ENCODE measurements at regions not wholly inside any gene's neighbourhood (a gene's known extent, or its start where the extent isn't known, plus 50 kb on each side); places are given as distances from the start of the nearest gene placed in this dataset.
"Not testable (repeated sequence)": the region's sequence is repeated elsewhere in the genome, so short reads cannot be mapped to it uniquely, and the experiment has no call there.

- DNase-seq, result no peak
Measured at GRCh38 chr2:7094231-7094741, 177.1 kb downstream of the RNF144A start.

DNA sequence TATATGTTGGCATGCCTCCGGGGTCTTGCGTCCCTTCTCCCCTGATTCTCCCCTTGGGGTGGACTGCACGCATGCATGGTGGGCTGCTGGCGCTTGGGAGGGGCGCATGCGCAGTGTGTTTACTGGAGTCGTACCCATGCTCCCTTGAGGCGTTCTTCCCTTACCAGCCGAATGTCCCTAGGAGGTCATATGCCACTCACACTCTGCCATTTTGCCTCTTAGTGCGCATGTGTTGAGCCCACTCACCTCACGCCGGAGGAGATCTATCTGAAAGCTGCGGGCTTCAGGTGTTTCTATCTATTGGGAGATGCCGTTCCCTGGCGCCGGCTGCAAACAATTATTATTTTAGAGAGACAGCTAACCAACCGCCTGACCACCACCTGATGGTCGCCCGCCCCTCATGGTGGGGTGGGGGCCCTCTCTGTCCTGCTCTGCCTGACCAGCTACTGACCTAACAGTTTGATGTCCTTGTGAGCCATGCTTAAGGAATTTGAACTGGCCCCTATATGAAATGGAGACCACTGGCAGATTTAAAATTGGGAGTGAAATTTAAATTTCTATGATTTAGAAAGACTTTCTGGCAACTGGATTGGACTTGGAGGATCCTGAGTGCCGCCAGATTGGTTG, 179.6 kb downstream of the RNF144A start:
- DNase-seq, result no peak

- DNase-seq, result peak; percentile 81
Measured at GRCh38 chr2:7097353-7097895, 180.2 kb downstream of the RNF144A start.

DNA sequence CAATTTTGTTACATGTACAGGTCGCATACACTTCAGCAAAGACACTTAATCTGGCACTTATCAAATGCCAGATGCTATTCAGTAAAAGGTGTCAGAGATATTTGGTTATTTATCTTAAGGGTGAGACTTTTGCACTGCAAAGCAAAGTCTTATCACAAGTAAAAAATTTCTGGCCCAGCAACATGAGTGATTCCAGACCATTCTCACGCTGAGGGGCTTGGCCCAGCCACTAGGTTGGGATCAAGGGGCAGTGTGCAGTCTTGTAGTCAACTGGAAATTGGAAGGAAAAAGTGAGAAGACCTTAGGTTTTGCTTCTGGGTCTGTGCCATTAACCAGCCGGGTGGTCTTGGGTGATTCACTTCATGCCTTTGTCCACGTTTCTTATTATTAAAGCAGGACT, 181.6 kb downstream of the RNF144A start:
- DNase-seq, result no peak

- not testable (repeated sequence) for DNase-seq
Measured at GRCh38 chr2:7099687-7100086, 182.5 kb downstream of the RNF144A start.

- DNase-seq, result peak; percentile 88
Measured at GRCh38 chr2:7102826-7103225, 185.6 kb downstream of the RNF144A start.

GRCh38 chr2:7108792-7109532, 191.8 kb downstream of the RNF144A start:
- DNase-seq, result no peak

DNA sequence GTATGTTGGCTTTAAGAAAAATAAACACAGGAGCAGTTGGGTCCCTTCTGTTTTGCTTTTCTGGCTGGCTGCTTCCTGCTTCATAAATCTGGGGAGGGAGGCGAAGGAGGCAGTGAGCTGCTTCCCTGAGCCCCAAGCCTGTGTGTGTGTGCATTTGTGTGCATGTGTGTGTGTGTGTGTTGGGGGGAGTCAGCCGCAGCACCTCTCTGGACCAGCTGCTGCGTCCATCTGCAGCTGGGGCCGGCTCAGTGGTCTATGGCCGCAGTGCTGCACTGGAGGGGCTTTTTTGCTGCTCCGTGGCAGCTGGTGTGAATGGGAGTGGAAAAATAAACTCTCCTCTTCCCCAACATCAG, 192.3 kb downstream of the RNF144A start:
- no peak for DNase-seq

- peak; percentile 54 for DNase-seq
Measured at GRCh38 chr2:7111626-7112025, 194.4 kb downstream of the RNF144A start.

DNA sequence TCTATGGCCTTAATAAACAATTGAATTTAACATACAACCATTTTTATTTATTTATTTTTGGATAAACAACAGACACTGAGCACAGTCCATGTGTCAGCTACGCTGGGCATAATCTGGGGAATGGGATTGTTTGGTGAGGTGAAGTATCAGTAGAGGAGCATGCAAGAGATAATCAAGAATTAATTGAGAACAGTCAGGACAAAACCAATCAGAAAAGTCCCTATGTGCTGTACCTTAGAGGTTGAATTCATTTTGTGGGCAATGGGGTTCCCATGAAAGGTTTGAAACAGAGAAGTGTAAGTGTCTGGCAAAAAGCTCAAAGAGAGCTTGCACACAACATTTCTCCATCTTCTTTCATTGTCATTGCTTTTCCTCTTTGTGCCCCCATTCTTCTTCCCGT, 198.2 kb downstream of the RNF144A start:
- no peak for DNase-seq

DNA sequence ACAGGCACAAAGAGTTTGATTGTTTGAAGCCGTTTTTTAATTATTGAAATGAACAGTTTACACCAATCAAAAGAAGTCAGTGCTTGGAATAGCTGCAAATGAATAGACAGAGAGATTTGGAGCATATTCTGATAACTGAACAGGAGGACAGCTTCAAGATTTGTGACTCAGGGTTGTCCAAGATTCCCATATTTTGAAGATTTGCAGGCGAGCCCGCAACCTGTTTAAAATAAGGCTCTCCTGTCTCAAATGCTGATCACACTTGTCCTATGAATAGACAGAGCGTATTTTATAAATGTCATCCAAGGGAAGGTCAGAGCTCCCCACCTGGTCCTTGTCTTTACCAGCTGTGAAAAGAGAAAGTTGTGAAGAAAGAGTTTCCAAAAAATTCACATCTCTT, 198.7 kb downstream of the RNF144A start:
- DNase-seq, result no peak

DNA sequence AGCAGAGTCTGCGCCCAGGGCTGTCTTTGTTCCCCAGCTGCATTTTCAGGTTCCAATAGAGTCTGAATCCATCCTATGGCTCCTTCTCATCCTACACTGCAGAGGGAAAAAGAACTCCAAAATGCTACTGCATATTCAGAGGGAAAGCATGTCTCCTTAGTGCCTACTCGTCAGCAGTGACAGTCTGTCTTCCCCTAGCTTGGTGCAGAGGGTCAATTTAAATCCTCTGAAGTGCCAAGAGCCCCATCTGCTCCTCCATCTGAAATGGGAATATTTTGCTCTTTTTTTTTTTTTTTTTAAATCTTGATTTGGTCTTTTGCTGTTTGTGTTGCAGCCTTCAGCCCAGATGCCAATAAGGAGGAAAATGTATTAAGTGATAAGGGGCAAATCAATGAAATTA, 199.3 kb downstream of the RNF144A start:
- no peak for DNase-seq

DNA sequence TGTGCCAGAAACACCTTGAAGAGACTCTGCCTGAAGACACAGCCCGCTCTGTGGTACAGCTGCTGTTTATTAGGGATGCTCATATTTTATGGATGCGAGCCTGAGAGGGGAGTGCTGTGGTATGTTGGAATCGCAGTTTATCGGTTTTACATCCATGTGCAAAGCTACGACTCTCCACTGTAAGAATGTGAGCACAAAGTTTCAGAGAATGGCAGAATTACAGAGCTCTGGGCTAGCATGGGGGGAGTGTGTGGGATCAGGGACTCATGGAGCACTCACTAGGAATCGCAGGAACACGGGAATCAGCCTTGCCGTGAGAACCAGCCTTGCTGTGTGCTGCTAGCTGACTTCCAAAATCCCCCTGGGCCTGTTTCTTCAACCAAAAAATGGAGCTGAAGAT, 199.9 kb downstream of the RNF144A start:
- DNase-seq, result no peak

DNA sequence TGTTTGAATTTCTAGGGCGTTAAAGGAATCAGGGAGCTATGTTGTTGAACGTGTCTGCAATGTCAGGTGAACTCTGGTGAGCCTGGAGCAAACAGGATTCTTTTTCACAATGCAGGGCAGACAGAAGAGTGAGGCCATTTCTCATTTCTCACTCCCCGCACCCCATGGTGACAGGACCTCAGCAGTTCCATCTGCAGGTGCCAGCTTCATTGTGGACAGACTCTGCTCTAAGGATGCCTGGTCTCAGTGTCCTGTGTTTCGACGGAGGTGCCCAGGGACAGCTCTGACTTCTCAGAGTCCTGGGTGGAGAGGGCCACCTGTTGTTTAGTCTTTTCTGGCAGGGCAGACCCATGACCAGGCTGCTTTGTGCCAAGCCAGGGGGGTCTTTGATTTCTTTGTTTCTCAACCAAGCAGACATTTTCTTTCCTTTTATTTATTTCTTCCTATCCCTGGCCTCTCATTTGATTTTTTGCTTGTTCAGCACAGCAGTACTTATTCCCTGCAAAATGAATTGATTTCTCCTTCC, 201.5 kb downstream of the RNF144A start:
- no peak for DNase-seq

- DNase-seq, result peak; percentile 50
Measured at GRCh38 chr2:7119132-7119835, 202.1 kb downstream of the RNF144A start.

GRCh38 chr2:7121851-7122250, 204.6 kb downstream of the RNF144A start:
- no peak for DNase-seq

DNA sequence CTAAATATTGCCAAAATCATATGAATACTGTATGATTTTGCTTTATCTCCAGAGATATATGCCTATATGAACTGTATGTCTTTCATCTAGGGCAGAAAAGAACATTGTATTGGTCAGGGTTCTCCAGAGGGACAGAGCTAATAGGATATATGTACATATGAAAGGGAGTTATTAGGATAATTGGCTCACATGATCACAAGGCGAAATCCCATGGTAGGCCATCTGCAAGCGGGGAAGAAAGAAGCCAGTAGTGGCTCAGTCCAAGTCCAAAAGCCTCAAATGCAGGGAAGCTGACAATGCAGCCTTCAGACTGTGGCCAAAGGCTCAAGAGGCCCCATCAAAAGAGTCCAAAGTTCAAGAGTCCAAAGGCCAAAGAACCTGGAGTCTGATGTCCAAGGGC, 209.9 kb downstream of the RNF144A start:
- peak; percentile 84 for DNase-seq

DNA sequence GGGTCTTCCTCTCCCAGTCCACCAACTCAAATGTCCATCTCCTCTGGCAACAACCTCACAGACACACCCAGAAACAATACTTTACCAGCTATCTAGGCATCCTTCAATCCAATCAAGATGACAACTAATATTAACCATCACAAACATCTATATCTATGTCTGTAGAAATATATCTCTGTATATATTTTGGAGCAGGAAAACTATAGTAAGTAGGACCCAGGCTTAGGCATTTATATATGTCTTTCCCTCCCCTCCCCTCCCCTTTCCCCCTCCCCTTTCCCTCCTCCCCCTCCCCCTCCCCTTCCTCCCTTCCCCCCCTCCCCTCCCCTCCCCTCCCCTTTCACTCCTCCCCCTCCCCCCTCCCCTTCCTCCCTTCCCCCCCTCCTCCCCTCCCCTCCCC, 210.5 kb downstream of the RNF144A start:
- DNase-seq, result no peak

DNA sequence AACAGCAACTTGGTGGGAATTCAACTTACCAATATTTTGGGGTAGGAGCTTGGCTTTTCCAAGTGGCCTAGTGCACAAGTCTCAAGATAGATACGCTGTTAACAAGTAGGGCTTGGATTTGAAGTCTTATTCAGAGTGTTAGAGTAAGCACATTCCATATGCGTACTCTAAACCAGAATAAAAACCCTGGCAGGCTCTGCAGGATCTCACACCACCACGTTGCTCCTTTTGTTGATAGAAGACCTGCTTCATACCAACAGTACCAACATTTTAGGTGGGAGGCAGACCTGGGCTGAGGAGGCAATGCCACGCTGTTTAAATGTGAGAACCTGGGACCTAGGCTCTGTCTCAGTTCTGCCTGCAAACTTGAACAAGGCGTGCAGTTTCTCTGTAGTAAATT, 214.0 kb downstream of the RNF144A start:
- no peak for DNase-seq

- DNase-seq, result no peak
Measured at GRCh38 chr2:7132753-7133152, 215.5 kb downstream of the RNF144A start.

- peak; percentile 37 for DNase-seq
Measured at GRCh38 chr2:7133521-7133920, 216.3 kb downstream of the RNF144A start.

DNA sequence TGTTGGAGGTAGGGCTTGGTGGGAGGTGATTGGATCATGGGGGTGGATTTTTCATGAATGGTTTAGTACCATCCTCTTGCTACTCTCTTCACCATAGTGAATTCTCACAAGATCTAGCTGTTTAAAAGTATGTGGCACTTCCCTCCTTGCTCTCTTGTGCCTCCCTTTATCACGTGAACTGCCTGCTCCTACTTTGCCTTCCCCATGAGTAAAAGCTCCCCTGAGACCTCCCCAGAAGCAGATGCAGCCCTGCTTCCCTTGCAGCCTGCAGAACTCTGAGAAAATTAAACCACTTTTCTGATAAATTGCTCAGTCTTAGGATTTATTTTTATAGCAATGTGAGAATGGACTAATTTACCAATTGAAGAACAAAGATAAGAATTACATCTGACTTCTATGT, 223.1 kb downstream of the RNF144A start:
- DNase-seq, result no peak

DNA sequence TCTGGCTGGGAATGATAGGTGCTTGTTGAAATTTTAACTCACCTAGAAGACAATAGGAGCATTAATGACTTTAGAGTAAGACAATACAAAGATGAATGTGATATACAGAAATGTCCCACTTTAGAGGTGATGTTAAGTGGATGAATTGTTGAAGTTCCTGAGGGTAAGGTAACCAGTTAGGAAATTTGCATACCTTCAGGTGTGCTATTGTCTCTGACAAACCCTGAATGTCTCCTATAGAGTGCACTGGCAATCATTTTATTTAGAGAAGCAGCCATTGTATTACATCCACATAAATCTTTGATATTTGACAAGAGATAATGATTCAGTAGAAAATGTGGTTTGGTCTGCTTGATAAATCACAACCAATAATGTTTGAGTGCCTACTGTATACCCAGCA, 228.5 kb downstream of the RNF144A start:
- no peak for DNase-seq

- no peak for DNase-seq
Measured at GRCh38 chr2:7146151-7146550, 228.9 kb downstream of the RNF144A start.

Data from DMS53 (cell line).